DND-41 (cell line): ENCODE measurements at regions not wholly inside any gene's neighbourhood (a gene's known extent, or its start where the extent isn't known, plus 50 kb on each side); places are given as distances from the start of the nearest gene placed in this dataset.

Experiments
- ATAC-seq: fragments of 200-7000 bp; cut with Tn5 transposase; 3 replicates; pipeline ENCODE4 v1.9.1; 2021; ENCODE audit warnings: low read depth; ENCODE audit not compliant: insufficient read depth
- DNase-seq: peaks from one replicate; pipeline ENCODE4 v3.0.0-alpha.2; 2020
- H2AFZ ChIP-seq: 2 replicates; pipeline ENCODE4 v1.6.0; 2012; ENCODE audit warnings: low read depth, low read length
- H3K27ac ChIP-seq: 2 replicates; pipeline ENCODE4 v1.5.1; 2012; ENCODE audit warnings: low read length, inconsistent platforms
- H3K27me3 ChIP-seq: fragments of 200-600 bp; sonication (generic); 2 replicates; pipeline ENCODE4 v1.6.0; 2012; ENCODE audit warnings: low read length, mild to moderate bottlenecking, inconsistent platforms; ENCODE audit not compliant: insufficient read depth, poor library complexity
- H3K36me3 ChIP-seq: 2 replicates; pipeline ENCODE4 v1.5.1; 2012; ENCODE audit warnings: low read length, inconsistent platforms; ENCODE audit not compliant: insufficient read depth
- H3K4me1 ChIP-seq: 2 replicates; pipeline ENCODE4 v1.5.1; 2012; ENCODE audit warnings: mild to moderate bottlenecking, low read length; ENCODE audit not compliant: insufficient read depth
- H3K4me2 ChIP-seq: 2 replicates; pipeline ENCODE4 v1.6.0; 2012; ENCODE audit warnings: mild to moderate bottlenecking, moderate library complexity, low read length, inconsistent platforms; ENCODE audit not compliant: insufficient read depth
- H3K4me3 ChIP-seq, 2 experiments: fragments of 200-600 bp in 1 of 2; shearing (Covaris generic) in 1 of 2; 2 replicates each; pipeline ENCODE4 v1.5.1; 2012 to 2016; ENCODE audit warnings: inconsistent platforms in 2 of 2, low read length in 2 of 2, mild to moderate bottlenecking in 2 of 2, low read depth in 1 of 2, moderate library complexity in 1 of 2
- H3K79me2 ChIP-seq: 2 replicates; pipeline ENCODE4 v1.6.0; 2012; ENCODE audit warnings: low read length, inconsistent platforms; ENCODE audit not compliant: insufficient read depth
- H3K9ac ChIP-seq: 2 replicates; pipeline ENCODE4 v1.6.0; 2012; ENCODE audit warnings: low read depth, mild to moderate bottlenecking, inconsistent platforms, low read length, moderate library complexity
- H3K9me3 ChIP-seq: 2 replicates; pipeline ENCODE4 v1.5.1; 2012; ENCODE audit warnings: low read length, moderate library complexity, mild to moderate bottlenecking, inconsistent platforms; ENCODE audit not compliant: insufficient read depth, severe bottlenecking
- H4K20me1 ChIP-seq: 2 replicates; pipeline ENCODE4 v1.6.0; 2012; ENCODE audit warnings: low read length; ENCODE audit not compliant: insufficient read depth
- CTCF ChIP-seq: IDR thresholded peaks from 2 replicates; pipeline ENCODE4 v1.5.1; 2012; ENCODE audit warnings: borderline replicate concordance, low read length, moderate library complexity, mild to moderate bottlenecking; ENCODE audit not compliant: poor library complexity, severe bottlenecking; ENCODE audit errors: extremely low read depth
- EZH2 ChIP-seq: IDR thresholded peaks from 3 replicates; pipeline ENCODE4 v1.6.1; 2012; ENCODE audit warnings: borderline replicate concordance, low read depth, mild to moderate bottlenecking, moderate library complexity, low read length, inconsistent platforms; ENCODE audit not compliant: severe bottlenecking

GRCh38 chr6:126914801-126915200, 203.7 kb upstream of the RSPO3 start:
- no peak for ATAC-seq
- no peak for DNase-seq
- no peak overlapping the region for H3K4me2 ChIP-seq
- no peaks in the 10 kb centered on the region for H4K20me1 ChIP-seq
- no peaks in the 10 kb centered on the region for H3K36me3 ChIP-seq
- H3K27ac ChIP-seq, result no peak overlapping the region
- TF ChIP-seq EZH2 (no peak), CTCF (no peak)
- H3K27me3 ChIP-seq, result no peaks in the 10 kb centered on the region
- H3K4me3 ChIP-seq, result no peak overlapping the region
- H3K4me1 ChIP-seq, result no peaks in the 10 kb centered on the region
- H2AFZ ChIP-seq, result no peak overlapping the region
- H3K9ac ChIP-seq, result no peak overlapping the region
- no peaks in the 10 kb centered on the region for H3K79me2 ChIP-seq
- H3K9me3 ChIP-seq, result no peaks in the 10 kb centered on the region

- Histone ChIP-seq H3K27ac (no peak overlapping the region), H3K9me3 (no peaks in the 10 kb centered on the region), H3K4me2 (no peak overlapping the region), H3K4me1 (no peaks in the 10 kb centered on the region), H2AFZ (no peak overlapping the region), H3K79me2 (no peaks in the 10 kb centered on the region), H3K36me3 (no peaks in the 10 kb centered on the region), H3K9ac (no peak overlapping the region), H3K27me3 (no peaks in the 10 kb centered on the region), H3K4me3 (no peak overlapping the region), H4K20me1 (no peaks in the 10 kb centered on the region)
- ATAC-seq, result no peak
- TF ChIP-seq EZH2, result no peak
- TF ChIP-seq CTCF, result no peak
- DNase-seq, result no peak
Observed at GRCh38 chr6:126919947-126920346, 198.5 kb upstream of the RSPO3 start.

GRCh38 chr6:126923807-126924206, 194.7 kb upstream of the RSPO3 start:
- DNase-seq (no peak), ATAC-seq (no peak)

More at GRCh38 chr6:126923807-126924206, 194.7 kb upstream of the RSPO3 start:
- no peak for TF ChIP-seq CTCF
- TF ChIP-seq EZH2, result no peak
- Histone ChIP-seq H3K4me2 (no peak overlapping the region), H2AFZ (no peak overlapping the region), H3K36me3 (no peaks in the 10 kb centered on the region), H3K4me3 (no peak overlapping the region), H4K20me1 (no peaks in the 10 kb centered on the region), H3K27ac (no peak overlapping the region), H3K27me3 (no peaks in the 10 kb centered on the region), H3K4me1 (no peaks in the 10 kb centered on the region), H3K9me3 (no peaks in the 10 kb centered on the region), H3K79me2 (no peaks in the 10 kb centered on the region), H3K9ac (no peak overlapping the region)
